ENCODE measurements at regions not wholly inside any gene's neighbourhood (a gene's known extent, or its start where the extent isn't known, plus 50 kb on each side); places are given as distances from the start of the nearest gene placed in this dataset.

DNA sequence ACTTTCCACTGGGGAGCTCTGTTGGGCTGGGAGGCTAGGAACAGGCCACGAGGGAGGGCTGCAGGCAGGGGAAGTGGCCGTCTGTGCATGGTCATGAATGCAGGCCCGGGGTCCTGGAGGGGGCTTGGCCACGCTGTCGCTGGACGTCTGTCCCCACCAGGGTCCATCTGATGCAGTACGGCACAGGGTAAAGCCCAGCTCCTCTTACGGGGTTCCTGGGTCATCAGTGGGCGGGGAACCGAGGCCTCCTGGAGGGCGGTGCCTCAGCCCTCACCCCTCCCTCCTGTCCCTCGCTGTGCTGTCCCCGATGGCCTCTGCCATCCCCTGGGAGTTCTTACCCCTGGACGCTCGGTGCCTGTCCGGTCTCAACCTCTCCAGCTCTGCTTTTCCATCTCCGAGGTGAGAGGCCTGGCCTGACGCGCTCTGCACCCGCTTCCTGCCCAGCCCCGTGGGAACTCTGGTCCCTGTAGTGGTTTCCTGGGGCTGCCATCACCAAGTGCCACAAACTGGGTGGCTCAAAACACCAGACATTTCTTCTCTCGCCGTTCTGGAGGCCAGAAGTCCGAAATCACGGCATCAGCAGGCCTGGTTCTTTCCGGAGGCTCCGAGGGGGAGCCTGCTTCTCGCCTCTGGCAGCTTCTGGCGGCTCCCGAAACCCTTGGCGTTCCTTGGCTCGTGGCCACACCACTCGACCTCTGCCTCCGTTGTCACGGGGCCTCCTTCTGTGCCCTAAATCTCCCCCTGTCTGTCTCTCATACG lies 182.8 kb downstream of the SEC14L1 start:
- DNase-seq (ENCODE audit: low read depth in 2 of 2): peak; percentile 62 to 87
- peaks cover 64% of the 10 kb centered on the region for H3K79me2 ChIP-seq (ENCODE audit: control insufficient read depth, insufficient read depth, low read length)

DNA sequence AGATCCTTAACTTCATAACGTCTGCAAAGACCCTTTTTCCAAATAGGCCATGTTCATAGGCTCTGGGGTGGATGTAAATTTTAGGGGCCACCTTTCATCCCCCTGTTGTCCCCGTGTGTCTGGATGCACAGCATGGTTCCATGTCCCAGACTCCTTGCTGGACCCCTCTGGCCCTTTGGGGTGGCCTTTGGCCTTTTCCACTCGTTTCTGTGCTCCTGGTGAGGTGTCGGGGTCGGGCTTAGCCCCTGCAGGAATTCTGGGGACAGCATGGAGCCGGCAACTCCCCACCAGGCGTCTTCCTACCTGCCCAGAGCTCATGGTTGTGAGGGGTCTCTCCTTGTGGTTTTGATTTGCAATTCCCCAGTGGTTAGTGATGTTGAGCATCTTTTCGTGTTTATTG lies 183.5 kb downstream of the SEC14L1 start:
- H3K9me3 ChIP-seq (ENCODE audit: control insufficient read depth, insufficient read depth, low read depth, low read length): no peaks in the 10 kb centered on the region
- no peak for DNase-seq (ENCODE audit: low read depth in 2 of 2)
- no peaks in the 10 kb centered on the region for H4K20me1 ChIP-seq (ENCODE audit: control insufficient read depth, extremely low read depth, insufficient read depth, low read length)
- H3K4me2 ChIP-seq (ENCODE audit: extremely low read depth, insufficient read depth, low read length): peak overlapping the region; percentile 85
- TF ChIP-seq, protein P1, sequence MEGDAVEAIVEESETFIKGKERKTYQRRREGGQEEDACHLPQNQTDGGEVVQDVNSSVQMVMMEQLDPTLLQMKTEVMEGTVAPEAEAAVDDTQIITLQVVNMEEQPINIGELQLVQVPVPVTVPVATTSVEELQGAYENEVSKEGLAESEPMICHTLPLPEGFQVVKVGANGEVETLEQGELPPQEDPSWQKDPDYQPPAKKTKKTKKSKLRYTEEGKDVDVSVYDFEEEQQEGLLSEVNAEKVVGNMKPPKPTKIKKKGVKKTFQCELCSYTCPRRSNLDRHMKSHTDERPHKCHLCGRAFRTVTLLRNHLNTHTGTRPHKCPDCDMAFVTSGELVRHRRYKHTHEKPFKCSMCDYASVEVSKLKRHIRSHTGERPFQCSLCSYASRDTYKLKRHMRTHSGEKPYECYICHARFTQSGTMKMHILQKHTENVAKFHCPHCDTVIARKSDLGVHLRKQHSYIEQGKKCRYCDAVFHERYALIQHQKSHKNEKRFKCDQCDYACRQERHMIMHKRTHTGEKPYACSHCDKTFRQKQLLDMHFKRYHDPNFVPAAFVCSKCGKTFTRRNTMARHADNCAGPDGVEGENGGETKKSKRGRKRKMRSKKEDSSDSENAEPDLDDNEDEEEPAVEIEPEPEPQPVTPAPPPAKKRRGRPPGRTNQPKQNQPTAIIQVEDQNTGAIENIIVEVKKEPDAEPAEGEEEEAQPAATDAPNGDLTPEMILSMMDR (conservative IDR thresholded peaks at IDR 0.05 in 1 of 2, IDR thresholded peaks at IDR 0.05 in 1 of 2; ENCODE audit: low read depth in 1 of 2, low read length in 2 of 2): no peak
- no peak for TF ChIP-seq EZH2 (IDR thresholded peaks at IDR 0.05; ENCODE audit: low read length, missing control alignments)
- peaks cover 71% of the 10 kb centered on the region for H3K79me2 ChIP-seq (ENCODE audit: control insufficient read depth, insufficient read depth, low read length)
- peak overlapping the region; percentile 98 for H3K27ac ChIP-seq (ENCODE audit: insufficient read depth, low read length)
- H3K4me3 ChIP-seq (replicated peaks in 1 of 4; ENCODE audit: control extremely low read depth in 1 of 4, insufficient read depth in 1 of 4, low read depth in 3 of 4, low read length in 4 of 4): peak overlapping the region; percentile 31 to 51 (median 34)
- no peaks in the 10 kb centered on the region for H3K27me3 ChIP-seq (ENCODE audit: control insufficient read depth, insufficient read depth, low read length)
- peaks cover 9% of the 10 kb centered on the region for H3K36me3 ChIP-seq (ENCODE audit: control insufficient read depth, insufficient read depth, low read length)
- H3K4me1 ChIP-seq (ENCODE audit: control insufficient read depth, extremely low read depth, insufficient read depth, low read length): peaks cover 35% of the 10 kb centered on the region
- no peak overlapping the region for H2AFZ ChIP-seq (ENCODE audit: low read length)
- H3K9ac ChIP-seq (ENCODE audit: insufficient read depth, low read length): peak overlapping the region; percentile 85

More for the DNA sequence above, 182.8 kb downstream of the SEC14L1 start:
- peaks cover 9% of the 10 kb centered on the region for H3K36me3 ChIP-seq (ENCODE audit: control insufficient read depth, insufficient read depth, low read length)
- H3K9ac ChIP-seq (ENCODE audit: insufficient read depth, low read length): peak overlapping the region; percentile 85
- no peaks in the 10 kb centered on the region for H3K27me3 ChIP-seq (ENCODE audit: control insufficient read depth, insufficient read depth, low read length)
- H3K9me3 ChIP-seq (ENCODE audit: control insufficient read depth, insufficient read depth, low read depth, low read length): no peaks in the 10 kb centered on the region
- peak overlapping the region; percentile 98 for H3K27ac ChIP-seq (ENCODE audit: insufficient read depth, low read length)
- H3K4me3 ChIP-seq (replicated peaks in 1 of 4; ENCODE audit: control extremely low read depth in 1 of 4, insufficient read depth in 1 of 4, low read depth in 3 of 4, low read length in 4 of 4): peak overlapping the region; percentile 31 to 51 (median 38)
- H2AFZ ChIP-seq (ENCODE audit: low read length): no peak overlapping the region
- H3K4me1 ChIP-seq (ENCODE audit: control insufficient read depth, extremely low read depth, insufficient read depth, low read length): peaks cover 41% of the 10 kb centered on the region
- no peak for TF ChIP-seq EZH2 (IDR thresholded peaks at IDR 0.05; ENCODE audit: low read length, missing control alignments)
- TF ChIP-seq, protein P1 (conservative IDR thresholded peaks at IDR 0.05 in 1 of 2, IDR thresholded peaks at IDR 0.05 in 1 of 2; ENCODE audit: low read depth in 1 of 2, low read length in 2 of 2): no peak
- peak overlapping the region; percentile 85 for H3K4me2 ChIP-seq (ENCODE audit: extremely low read depth, insufficient read depth, low read length)
- no peaks in the 10 kb centered on the region for H4K20me1 ChIP-seq (ENCODE audit: control insufficient read depth, extremely low read depth, insufficient read depth, low read length)

- Histone ChIP-seq H3K36me3 (ENCODE audit: control insufficient read depth, insufficient read depth, low read length) (peaks cover 9% of the 10 kb centered on the region), H3K79me2 (ENCODE audit: control insufficient read depth, insufficient read depth, low read length) (peaks cover 81% of the 10 kb centered on the region), H3K4me1 (ENCODE audit: control insufficient read depth, extremely low read depth, insufficient read depth, low read length) (peaks cover 35% of the 10 kb centered on the region), H3K4me2 (ENCODE audit: extremely low read depth, insufficient read depth, low read length) (peak overlapping the region; percentile 54), H3K4me3 (replicated peaks in 1 of 4; ENCODE audit: control extremely low read depth in 1 of 4, insufficient read depth in 1 of 4, low read depth in 3 of 4, low read length in 4 of 4) (peak overlapping the region in 3 of 4 experiments; percentile 5 to 20 (median 13)), H2AFZ (ENCODE audit: low read length) (no peak overlapping the region), H3K9ac (ENCODE audit: insufficient read depth, low read length) (peak overlapping the region; percentile 79), H3K27me3 (ENCODE audit: control insufficient read depth, insufficient read depth, low read length) (no peaks in the 10 kb centered on the region), H3K27ac (ENCODE audit: insufficient read depth, low read length) (peak overlapping the region; percentile 98), H4K20me1 (ENCODE audit: control insufficient read depth, extremely low read depth, insufficient read depth, low read length) (no peaks in the 10 kb centered on the region), H3K9me3 (ENCODE audit: control insufficient read depth, insufficient read depth, low read depth, low read length) (no peaks in the 10 kb centered on the region)
- TF ChIP-seq, protein P1 (conservative IDR thresholded peaks at IDR 0.05 in 1 of 2, IDR thresholded peaks at IDR 0.05 in 1 of 2; ENCODE audit: low read depth in 1 of 2, low read length in 2 of 2): no peak
- TF ChIP-seq EZH2 (IDR thresholded peaks at IDR 0.05; ENCODE audit: low read length, missing control alignments): no peak
- peak in 1 of 2 donors; percentile 24 for DNase-seq (ENCODE audit: low read depth in 2 of 2)
These were observed 184.9 kb downstream of the SEC14L1 start for GRCh38 chr17:77325577-77326075.
